ENCODE measurements at regions not wholly inside any gene's neighbourhood (a gene's known extent, or its start where the extent isn't known, plus 50 kb on each side); places are given as distances from the start of the nearest gene placed in this dataset.

DNA sequence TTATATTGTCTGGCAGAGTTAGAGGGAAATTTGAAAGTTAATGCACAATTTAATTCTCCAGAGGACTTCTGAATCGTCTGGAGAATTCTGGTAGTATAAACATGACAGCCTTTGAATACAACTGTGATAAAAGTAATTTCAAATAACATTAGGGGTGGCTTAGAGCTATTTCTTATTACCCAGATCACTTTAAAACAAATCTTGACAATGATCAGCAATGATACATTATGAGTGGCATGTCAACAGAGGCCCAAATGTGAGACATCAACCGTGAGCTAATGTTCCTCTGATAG, 259.1 kb downstream of the HACE1 start:
- TF ChIP-seq HDGF (IDR thresholded peaks at IDR 0.05; ENCODE audit: borderline replicate concordance) (no peak), SUZ12 (IDR thresholded peaks at IDR 0.05) (no peak), FOXM1 (IDR thresholded peaks at IDR 0.05; ENCODE audit: borderline replicate concordance) (no peak), FOXK2 (IDR thresholded peaks at IDR 0.05) (no peak), ELF4 (IDR thresholded peaks at IDR 0.05) (no peak), ZNF384 (IDR thresholded peaks at IDR 0.05) (no peak), BHLHE40 (IDR thresholded peaks at IDR 0.05; ENCODE audit: borderline replicate concordance) (no peak), SP1 (IDR thresholded peaks at IDR 0.05) (no peak), CTBP1 (IDR thresholded peaks at IDR 0.05; ENCODE audit: borderline replicate concordance) (no peak), L3MBTL2 (conservative IDR thresholded peaks at IDR 0.05) (no peak), ARNT (IDR thresholded peaks at IDR 0.05) (no peak)
- TF ChIP-seq, protein P1, sequence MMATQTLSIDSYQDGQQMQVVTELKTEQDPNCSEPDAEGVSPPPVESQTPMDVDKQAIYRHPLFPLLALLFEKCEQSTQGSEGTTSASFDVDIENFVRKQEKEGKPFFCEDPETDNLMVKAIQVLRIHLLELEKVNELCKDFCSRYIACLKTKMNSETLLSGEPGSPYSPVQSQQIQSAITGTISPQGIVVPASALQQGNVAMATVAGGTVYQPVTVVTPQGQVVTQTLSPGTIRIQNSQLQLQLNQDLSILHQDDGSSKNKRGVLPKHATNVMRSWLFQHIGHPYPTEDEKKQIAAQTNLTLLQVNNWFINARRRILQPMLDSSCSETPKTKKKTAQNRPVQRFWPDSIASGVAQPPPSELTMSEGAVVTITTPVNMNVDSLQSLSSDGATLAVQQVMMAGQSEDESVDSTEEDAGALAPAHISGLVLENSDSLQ (IDR thresholded peaks at IDR 0.05), result no peak
